HG02588 (cell line): ENCODE measurements at regions not wholly inside any gene's neighbourhood (a gene's known extent, or its start where the extent isn't known, plus 50 kb on each side); places are given as distances from the start of the nearest gene placed in this dataset.
"Not testable (repeated sequence)": the region's sequence is repeated elsewhere in the genome, so short reads cannot be mapped to it uniquely, and the experiment has no call there.

ENCODE experiments used
- ATAC-seq: cut with Tn5 transposase; IDR thresholded peaks from one replicate; pipeline ENCODE4 v1.9.1; 2021; ENCODE audit warnings: mild to moderate bottlenecking, moderate library complexity; ENCODE audit not compliant: unreplicated experiment

DNA sequence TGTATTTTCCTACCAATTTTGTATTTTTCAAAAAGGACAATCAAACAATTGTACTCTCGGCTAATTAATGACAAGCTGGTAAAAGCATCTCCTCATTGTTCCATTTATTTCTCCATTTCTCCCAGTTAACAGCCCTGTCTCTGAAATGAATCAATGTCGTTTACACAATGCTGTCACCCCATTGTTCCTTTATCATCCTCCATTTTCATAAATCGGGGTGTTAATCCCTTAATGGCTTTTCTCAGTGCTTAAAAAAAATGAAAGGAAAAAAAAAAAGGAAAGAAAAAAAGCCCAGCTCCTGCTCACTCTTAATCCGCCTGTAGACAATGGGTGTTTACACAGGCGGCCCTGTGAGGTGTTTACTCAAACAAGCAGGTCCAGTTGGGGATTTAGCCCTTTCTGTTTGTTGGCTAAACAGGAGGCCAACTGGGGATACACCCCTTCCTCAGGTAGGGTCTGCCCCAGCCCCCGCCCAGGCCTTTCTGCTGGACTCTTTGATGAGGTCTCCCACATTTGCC, 86.8 kb upstream of the SALL1 start:
- no peak for ATAC-seq

DNA sequence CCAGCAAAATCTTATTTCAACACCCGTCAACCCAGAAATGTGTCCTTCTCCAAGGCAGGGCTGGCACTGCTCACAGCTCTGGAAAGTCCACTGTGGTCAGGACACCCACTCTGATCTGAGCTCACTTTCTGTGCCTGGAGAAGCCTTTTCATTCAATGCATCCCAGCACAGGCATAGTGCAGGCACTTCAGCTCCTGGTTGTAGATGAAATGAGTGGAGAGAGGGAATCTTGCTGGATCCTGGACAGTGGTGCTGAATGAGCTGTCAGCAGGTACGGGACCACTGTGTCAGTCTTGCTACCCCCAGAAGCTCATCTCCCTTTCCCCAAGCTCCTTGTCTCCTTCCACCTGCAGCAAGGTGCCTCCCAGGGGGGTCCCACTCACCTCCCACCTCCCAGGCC, 86.1 kb upstream of the SALL1 start:
- no peak for ATAC-seq

DNA sequence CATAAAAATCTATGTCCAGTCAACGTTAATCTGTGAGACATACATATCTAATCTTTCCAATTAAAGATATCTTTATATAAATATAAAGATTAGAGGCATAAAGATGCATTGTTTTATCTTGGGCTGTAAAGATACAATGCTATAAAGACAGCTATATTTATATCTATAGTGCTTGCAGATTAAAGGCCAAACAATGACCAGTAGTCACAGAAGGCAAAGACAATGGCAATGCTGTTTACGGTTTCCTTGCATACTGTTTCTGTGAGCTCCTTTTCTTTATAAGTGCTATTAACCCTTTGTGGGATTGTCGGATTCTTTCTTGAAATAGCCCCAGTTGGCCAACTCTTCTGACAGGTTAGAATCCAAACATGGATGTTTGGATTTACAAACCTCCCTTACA, 85.5 kb upstream of the SALL1 start:
- no peak for ATAC-seq

DNA sequence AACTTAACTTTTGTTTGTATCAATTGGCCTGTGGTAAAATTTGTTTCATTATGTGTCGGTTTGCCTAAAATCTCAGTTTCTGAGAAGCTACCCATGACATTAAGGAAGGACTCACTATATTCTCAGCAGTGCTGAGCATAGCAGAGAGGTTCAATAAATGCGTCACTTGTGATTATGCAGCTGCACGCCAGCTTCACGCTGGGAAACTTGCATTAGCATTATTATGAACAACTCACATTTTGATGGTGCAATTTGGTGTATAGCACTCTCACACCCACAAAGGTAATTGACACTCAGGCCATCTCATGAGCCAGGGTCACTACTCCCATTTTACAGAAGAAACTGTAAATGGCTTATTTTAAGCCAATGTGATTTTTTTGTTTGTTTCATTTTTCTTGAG, 80.6 kb upstream of the SALL1 start:
- no peak for ATAC-seq

DNA sequence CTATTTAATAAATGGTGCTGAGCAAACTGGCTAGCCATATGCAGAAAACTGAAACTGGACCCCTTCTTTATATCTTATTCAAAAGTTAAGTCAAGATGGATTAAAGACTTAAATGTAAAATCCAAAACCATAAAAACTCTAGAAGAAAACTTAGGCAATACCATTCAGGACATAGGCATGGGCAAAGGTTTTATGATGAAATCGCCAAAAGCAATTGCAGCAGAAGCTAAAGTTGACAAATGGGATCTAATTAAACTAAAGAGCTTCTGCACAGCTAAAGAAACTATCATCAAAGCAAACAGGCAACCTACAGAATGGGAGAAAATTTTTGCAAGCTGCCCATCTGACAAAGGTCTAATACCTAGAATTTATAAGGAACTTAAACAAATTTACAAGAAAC, 79.0 kb upstream of the SALL1 start:
- ATAC-seq = not testable (repeated sequence)

DNA sequence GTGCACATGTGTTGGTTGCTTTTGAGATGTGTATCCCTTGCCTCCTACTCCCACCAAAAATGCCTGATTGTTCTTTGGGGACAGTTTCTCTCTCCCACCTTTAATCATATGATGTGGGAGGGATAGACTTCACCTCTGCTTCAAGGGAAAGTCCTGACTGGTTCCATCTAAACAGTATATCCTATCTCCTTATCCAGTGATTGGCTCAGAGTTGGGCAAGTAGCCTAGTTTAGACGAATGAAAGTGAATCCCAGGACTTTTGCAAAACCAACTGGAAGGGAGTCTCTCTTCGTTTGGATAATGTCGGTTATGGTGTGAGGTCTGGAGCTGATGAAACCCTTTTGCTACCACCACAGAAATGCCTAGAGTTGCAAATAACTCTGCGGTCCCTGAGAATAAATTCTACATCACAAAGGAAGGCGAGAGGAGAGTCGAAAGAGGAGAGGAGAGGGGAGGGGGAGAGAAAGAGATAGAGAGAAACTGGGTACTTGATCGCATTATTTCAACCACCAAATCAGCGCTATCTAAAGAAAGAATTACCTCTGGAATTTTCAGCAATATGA, 77.1 kb upstream of the SALL1 start:
- ATAC-seq = no peak

DNA sequence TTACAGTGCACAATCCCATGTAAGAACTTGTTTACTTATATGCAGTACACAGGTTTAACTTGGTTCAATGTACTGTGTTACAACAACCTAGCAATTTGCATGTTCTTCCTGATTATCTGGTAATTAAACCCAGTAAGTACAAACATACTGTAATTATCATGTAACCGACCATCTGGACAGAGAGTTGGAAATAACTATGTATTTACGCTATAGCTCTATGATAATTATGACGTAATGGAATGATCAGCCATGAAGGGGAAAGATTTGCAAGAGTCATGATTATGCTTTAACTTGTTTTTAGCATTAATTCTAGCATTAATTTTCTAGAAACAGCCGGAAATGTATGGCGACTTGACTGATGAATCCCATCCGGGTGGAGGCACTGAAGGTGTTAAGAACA, 74.8 kb upstream of the SALL1 start:
- no peak for ATAC-seq

DNA sequence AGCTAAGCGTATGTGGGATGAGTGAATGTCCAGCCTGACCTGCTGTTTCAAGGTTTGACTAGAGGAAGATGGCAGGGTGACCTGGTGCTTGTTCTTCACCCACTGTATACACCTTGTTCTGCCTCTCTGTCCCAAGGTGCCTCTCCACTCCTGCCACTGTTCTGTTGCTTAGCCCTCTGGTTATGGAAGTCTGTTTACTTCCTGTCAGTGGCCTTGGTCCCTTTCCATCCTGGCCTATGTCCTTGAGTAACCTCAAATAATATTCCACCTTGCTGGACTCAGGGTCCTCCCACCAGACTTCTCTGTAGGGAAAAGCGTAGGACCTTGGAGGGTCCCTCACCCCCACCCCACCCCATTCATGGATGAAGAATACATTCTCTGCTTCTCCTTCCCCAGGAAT, 73.2 kb upstream of the SALL1 start:
- no peak for ATAC-seq

DNA sequence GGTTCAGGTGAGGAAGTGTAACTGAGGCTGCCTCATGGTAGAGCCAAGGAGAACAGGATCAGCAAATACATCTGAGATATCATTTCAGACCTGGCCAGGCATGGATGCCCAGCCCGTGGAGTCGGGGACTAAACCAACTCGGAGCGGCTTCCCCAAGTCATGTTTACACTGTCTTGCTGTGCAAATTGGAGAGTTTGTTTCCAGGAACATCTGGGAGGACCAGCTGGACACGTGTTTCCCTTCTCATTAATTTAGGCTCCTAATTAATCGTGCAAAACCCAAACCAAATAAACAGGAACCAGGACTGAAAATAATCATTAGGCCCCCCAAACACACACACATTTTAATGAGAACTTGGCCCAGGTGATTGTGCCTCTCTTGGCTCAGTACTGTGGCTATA, 70.9 kb upstream of the SALL1 start:
- ATAC-seq = no peak

DNA sequence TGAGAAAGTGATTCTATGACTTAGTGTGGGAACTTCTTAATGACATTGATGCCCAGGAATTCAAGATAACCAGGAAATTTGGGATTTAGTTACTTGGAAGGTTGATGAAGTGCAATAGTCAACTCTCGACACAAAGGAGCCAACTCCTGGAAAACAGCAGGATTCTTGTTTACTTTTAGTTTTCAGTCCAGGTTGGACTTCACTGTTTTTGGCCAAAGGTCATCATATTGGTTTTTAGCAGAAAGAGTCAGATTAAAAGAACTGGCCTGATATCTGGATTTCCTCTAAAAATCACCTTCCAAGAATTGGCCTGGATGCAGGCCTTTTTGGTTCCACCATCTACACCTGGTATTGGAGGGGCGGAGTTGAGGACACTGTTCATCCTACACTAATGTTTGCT, 60.1 kb upstream of the SALL1 start:
- no peak for ATAC-seq

DNA sequence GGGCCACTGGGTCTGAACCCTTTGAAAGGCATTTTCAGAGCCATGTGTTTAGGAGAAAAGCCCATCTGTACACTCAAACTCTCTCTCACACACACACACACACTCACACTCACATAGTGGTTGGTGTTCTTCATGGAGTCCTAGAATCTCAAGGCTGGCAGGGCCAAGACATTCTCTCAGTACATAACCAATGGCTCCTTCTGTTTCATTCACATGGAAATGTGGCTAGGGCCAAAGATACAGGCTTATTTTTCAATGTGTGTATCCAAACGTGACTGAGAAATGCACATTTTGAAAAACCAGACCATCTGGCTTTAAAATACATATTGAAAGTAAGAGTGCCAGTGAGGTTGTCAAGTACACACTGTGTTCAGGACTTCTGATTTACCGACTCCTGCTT, 59.0 kb upstream of the SALL1 start:
- no peak for ATAC-seq

DNA sequence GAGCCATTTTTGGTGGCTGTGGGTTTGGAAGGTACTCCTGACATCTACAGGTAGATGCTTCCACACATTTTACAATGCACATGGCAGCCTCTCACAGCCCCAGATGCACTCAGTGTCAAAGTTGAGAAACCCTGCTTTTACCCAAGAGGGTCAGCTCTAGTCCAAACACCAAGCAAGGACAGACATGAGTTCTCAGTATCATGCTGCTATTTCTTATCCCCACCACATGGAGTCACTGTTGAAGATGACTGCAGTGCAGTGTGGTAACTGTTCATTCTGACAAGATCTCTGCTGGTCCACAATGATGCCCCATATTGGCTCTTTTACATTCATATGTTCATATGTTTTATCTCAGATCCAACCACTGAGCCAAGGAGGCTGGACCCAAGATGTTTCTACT, 50.5 kb upstream of the SALL1 start:
- ATAC-seq = no peak
